AG04449 (cell line): ENCODE measurements at regions not wholly inside any gene's neighbourhood (a gene's known extent, or its start where the extent isn't known, plus 50 kb on each side); places are given as distances from the start of the nearest gene placed in this dataset.
"Not testable (repeated sequence)": the region's sequence is repeated elsewhere in the genome, so short reads cannot be mapped to it uniquely, and the experiment has no call there.

Source experiments
- CTCF ChIA-PET: fragments of 350-600 bp; formaldehyde crosslinking; extraction: SDS; loops from one replicate; lab custom pipeline; 2021; ENCODE audit warnings: antibody characterized with exemption; lab: Yijun Ruan, JAX
- POLR2A ChIA-PET: fragments of 400-600, 350-600 bp; formaldehyde crosslinking; extraction: SDS; loops from one replicate; lab custom pipeline; 2020; ENCODE audit warnings: antibody characterized with exemption, inconsistent platforms; lab: Yijun Ruan, JAX
- DNase-seq: peaks from one replicate; pipeline ENCODE4 v3.0.0-alpha.2; 2010; ENCODE audit warnings: low read depth, low spot score
- H3K4me3 ChIP-seq: 2 replicates; pipeline ENCODE4 v1.5.1; 2011; ENCODE audit warnings: low read depth, mild to moderate bottlenecking, control low read depth, low read length
- CTCF ChIP-seq: IDR thresholded peaks from one replicate; pipeline ENCODE4 v1.5.1; 2011; ENCODE audit warnings: mild to moderate bottlenecking, moderate library complexity, low read length, control low read depth, inconsistent platforms; ENCODE audit not compliant: insufficient read depth; ENCODE audit errors: missing control alignments

DNA sequence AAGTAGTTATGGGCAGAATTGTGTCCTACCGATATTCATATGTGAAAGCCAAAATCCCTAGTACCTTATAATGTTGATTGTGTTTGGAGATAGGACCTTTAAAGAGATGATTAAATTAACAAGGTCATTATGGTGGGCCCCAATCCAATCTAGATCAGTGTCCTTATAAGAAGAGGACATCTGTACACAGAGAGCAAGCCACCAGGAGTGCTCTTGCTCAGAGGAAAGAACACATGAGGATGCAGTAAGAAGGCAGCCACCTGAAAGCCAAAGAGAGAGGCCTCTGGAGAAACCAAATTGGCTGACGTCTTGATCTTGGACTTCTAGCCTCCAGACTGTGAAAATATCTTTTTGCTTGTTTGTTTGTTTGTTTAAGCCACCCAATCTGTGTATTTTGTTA, 1290.8 kb upstream of the PABPC4L start:
- H3K4me3 ChIP-seq = no peak overlapping the region
- CTCF ChIA-PET = no interaction called here
- POLR2A ChIA-PET = no interaction called here
- TF ChIP-seq CTCF = no peak
- no peak for DNase-seq

DNA sequence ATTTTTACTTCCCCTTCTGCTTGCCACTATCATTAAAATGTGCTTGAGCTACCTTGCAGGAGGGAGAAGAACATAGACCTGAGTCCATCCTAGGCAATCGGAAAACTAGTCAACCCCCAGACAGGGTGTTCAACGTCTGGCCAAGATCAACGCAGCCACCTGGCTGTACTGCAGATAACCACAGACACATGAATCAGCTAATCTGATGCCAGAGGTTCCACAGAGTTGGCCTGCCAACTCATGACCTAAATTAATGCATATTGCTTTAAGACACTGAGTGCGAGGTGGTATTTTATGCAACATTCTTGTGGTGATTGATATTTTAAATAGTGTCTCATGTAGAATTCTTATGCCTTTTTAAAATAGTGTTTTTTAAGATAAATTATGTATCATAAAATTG, 1283.8 kb upstream of the PABPC4L start:
- DNase-seq = no peak
- TF ChIP-seq CTCF = no peak

GRCh38 chr4:135476272-135476671, 1274.7 kb upstream of the PABPC4L start:
- POLR2A ChIA-PET = no interaction called here
- CTCF ChIA-PET = no interaction called here
- DNase-seq = no peak
- no peak for TF ChIP-seq CTCF
- no peak overlapping the region for H3K4me3 ChIP-seq

More for the DNA sequence above, 1283.8 kb upstream of the PABPC4L start:
- ChIA-PET POLR2A (no interaction called here), CTCF (no interaction called here)
- H3K4me3 ChIP-seq = no peak overlapping the region

DNA sequence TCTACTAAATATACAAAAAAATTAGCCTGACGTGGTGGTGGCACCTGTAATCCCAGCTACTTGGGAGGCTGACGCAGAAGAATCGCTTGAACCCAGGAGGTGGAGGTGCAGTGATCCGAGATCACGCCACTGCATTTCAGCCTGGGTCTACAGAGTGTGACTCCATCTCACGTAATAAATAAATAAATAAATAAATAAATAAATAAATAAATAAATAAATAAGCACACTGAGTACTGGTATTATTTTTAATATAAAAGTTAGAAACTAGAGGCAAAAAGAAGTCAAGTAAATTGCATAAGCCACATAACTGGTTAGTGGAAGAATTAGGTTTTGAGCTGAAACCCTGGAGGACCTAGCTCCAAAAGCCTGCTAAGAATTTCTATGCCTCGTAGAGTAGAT, 1262.7 kb upstream of the PABPC4L start:
- H3K4me3 ChIP-seq = no peak overlapping the region
- POLR2A ChIA-PET = no interaction called here
- no peak for TF ChIP-seq CTCF
- no peak for DNase-seq
- CTCF ChIA-PET = no interaction called here

GRCh38 chr4:135447598-135447997, 1246.0 kb upstream of the PABPC4L start:
- H3K4me3 ChIP-seq, DNase-seq, POLR2A ChIA-PET, CTCF ChIA-PET: not testable (repeated sequence)

DNA sequence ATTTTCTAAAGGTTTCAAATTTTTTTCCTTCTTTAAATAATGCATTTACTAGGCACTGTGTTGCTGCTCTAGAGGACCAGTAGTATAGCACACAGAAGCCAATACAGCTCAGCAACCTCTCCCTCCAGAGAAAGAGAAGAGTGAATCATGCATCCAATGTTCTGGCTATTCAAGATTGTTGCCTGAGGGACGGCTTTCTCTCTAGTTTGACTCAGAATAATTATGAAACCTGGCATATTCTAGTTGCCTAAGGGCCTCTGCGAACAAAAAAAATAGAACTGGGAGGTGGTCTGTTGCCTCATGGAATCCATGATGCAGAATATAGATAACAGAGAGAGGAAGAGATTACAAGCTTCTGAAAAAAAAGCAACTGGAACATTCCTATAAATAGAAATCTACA, 1233.3 kb upstream of the PABPC4L start:
- no peak overlapping the region for H3K4me3 ChIP-seq
- DNase-seq = no peak
- ChIA-PET POLR2A (no interaction called here), CTCF (no interaction called here)
- TF ChIP-seq CTCF = no peak

GRCh38 chr4:135429528-135429927, 1227.9 kb upstream of the PABPC4L start:
- H3K4me3 ChIP-seq = no peak overlapping the region
- TF ChIP-seq CTCF = no peak
- POLR2A ChIA-PET = no interaction called here
- CTCF ChIA-PET = no interaction called here
- no peak for DNase-seq
